DND-41 (cell line): ENCODE measurements at regions not wholly inside any gene's neighbourhood (a gene's known extent, or its start where the extent isn't known, plus 50 kb on each side); places are given as distances from the start of the nearest gene placed in this dataset.
"Not testable (repeated sequence)": the region's sequence is repeated elsewhere in the genome, so short reads cannot be mapped to it uniquely, and the experiment has no call there.

Source experiments
- ATAC-seq: fragments of 200-7000 bp; cut with Tn5 transposase; 3 replicates; pipeline ENCODE4 v1.9.1; 2021; ENCODE audit warnings: low read depth; ENCODE audit not compliant: insufficient read depth
- DNase-seq: peaks from one replicate; pipeline ENCODE4 v3.0.0-alpha.2; 2020
- H2AFZ ChIP-seq: 2 replicates; pipeline ENCODE4 v1.6.0; 2012; ENCODE audit warnings: low read depth, low read length
- H3K27ac ChIP-seq: 2 replicates; pipeline ENCODE4 v1.5.1; 2012; ENCODE audit warnings: low read length, inconsistent platforms
- H3K27me3 ChIP-seq: fragments of 200-600 bp; sonication (generic); 2 replicates; pipeline ENCODE4 v1.6.0; 2012; ENCODE audit warnings: low read length, mild to moderate bottlenecking, inconsistent platforms; ENCODE audit not compliant: insufficient read depth, poor library complexity
- H3K36me3 ChIP-seq: 2 replicates; pipeline ENCODE4 v1.5.1; 2012; ENCODE audit warnings: low read length, inconsistent platforms; ENCODE audit not compliant: insufficient read depth
- H3K4me1 ChIP-seq: 2 replicates; pipeline ENCODE4 v1.5.1; 2012; ENCODE audit warnings: mild to moderate bottlenecking, low read length; ENCODE audit not compliant: insufficient read depth
- H3K4me2 ChIP-seq: 2 replicates; pipeline ENCODE4 v1.6.0; 2012; ENCODE audit warnings: mild to moderate bottlenecking, moderate library complexity, low read length, inconsistent platforms; ENCODE audit not compliant: insufficient read depth
- H3K4me3 ChIP-seq, 2 experiments: fragments of 200-600 bp in 1 of 2; shearing (Covaris generic) in 1 of 2; 2 replicates each; pipeline ENCODE4 v1.5.1; 2012 to 2016; ENCODE audit warnings: inconsistent platforms in 2 of 2, low read length in 2 of 2, mild to moderate bottlenecking in 2 of 2, low read depth in 1 of 2, moderate library complexity in 1 of 2
- H3K79me2 ChIP-seq: 2 replicates; pipeline ENCODE4 v1.6.0; 2012; ENCODE audit warnings: low read length, inconsistent platforms; ENCODE audit not compliant: insufficient read depth
- H3K9ac ChIP-seq: 2 replicates; pipeline ENCODE4 v1.6.0; 2012; ENCODE audit warnings: low read depth, mild to moderate bottlenecking, inconsistent platforms, low read length, moderate library complexity
- H3K9me3 ChIP-seq: 2 replicates; pipeline ENCODE4 v1.5.1; 2012; ENCODE audit warnings: low read length, moderate library complexity, mild to moderate bottlenecking, inconsistent platforms; ENCODE audit not compliant: insufficient read depth, severe bottlenecking
- H4K20me1 ChIP-seq: 2 replicates; pipeline ENCODE4 v1.6.0; 2012; ENCODE audit warnings: low read length; ENCODE audit not compliant: insufficient read depth
- EZH2 ChIP-seq: IDR thresholded peaks from 3 replicates; pipeline ENCODE4 v1.6.1; 2012; ENCODE audit warnings: borderline replicate concordance, low read depth, mild to moderate bottlenecking, moderate library complexity, low read length, inconsistent platforms; ENCODE audit not compliant: severe bottlenecking
- TF ChIP-seq, protein P1 (sequence below): IDR thresholded peaks from 2 replicates; pipeline ENCODE4 v1.5.1; 2012; ENCODE audit warnings: borderline replicate concordance, low read length, moderate library complexity, mild to moderate bottlenecking; ENCODE audit not compliant: poor library complexity, severe bottlenecking; ENCODE audit errors: extremely low read depth

DNA sequence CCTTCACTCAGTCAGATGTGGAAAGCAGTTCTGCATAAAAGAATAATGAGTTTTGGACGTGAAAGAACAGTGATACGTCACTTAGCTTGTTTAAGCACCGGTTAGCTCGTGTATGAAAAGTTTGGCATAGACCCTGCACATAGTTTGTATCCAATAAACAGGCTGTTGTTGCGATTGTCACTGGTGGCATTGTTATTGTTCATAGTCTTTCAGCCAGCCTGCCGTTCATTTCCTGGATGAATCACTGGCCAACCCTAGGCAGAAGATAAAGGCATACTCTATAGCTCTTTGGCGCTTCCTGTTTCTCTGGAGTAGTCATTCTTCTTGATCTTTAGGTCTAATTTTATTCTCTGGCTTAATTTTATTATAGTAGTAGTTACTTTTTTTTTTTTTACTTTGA lies 57.8 kb upstream of the ANKRD30A start:
- no peak for ATAC-seq
- Histone ChIP-seq H3K4me1 (no peaks in the 10 kb centered on the region), H3K9me3 (no peaks in the 10 kb centered on the region)

DNA sequence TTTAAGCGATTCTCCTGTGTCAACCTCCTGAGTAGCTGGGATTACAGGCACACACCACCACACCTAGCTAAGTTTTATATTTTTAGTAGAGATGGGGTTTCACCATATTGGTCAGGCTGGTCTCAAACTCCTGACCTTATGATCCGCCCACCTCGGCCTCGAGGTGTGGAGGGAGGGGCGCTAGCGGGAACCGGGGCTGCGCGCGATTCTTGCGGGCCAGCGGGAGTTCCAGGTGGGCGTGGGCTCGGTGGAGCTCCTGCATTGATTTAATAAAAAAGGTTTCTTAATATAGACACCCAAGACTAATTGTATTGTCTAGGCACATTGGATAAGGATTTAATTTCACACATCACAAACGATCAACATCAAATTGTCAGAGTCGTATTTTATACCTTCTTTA lies 63.1 kb upstream of the ANKRD30A start:
- not testable (repeated sequence) for H3K27ac ChIP-seq, H3K9me3 ChIP-seq, H3K9ac ChIP-seq, H3K4me3 ChIP-seq, H3K36me3 ChIP-seq, H2AFZ ChIP-seq, H3K79me2 ChIP-seq, H3K27me3 ChIP-seq, DNase-seq, H3K4me1 ChIP-seq, ATAC-seq, H4K20me1 ChIP-seq, H3K4me2 ChIP-seq

More for the DNA sequence above, 57.8 kb upstream of the ANKRD30A start:
- DNase-seq, result no peak
- no peak overlapping the region for H3K4me2 ChIP-seq
- no peak overlapping the region for H3K4me3 ChIP-seq
- H2AFZ ChIP-seq, result no peak overlapping the region
- no peaks in the 10 kb centered on the region for H3K36me3 ChIP-seq
- H4K20me1 ChIP-seq, result no peaks in the 10 kb centered on the region
- TF ChIP-seq EZH2, result no peak
- no peaks in the 10 kb centered on the region for H3K27me3 ChIP-seq
- H3K79me2 ChIP-seq, result no peaks in the 10 kb centered on the region
- no peak overlapping the region for H3K27ac ChIP-seq
- H3K9ac ChIP-seq, result no peak overlapping the region

DNA sequence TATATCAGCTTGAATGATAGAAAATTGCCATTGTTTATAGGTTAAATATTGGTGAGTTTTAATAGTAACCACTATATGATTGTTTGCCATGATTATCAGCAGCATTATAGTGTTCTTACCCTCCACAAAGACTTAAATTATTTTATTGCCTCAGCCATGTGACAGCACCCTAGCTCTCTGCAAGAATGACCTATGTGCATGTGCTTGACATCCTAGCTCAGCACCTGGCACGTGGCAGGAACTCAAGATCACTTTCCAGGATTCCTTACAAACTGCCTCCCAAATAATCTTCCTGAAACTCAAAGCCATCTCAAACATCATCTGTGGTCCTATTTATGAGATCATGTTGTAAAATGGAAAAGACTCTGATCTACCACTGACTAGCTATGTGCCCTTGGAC lies 68.1 kb upstream of the ANKRD30A start:
- H3K27me3 ChIP-seq, result no peaks in the 10 kb centered on the region
- no peak overlapping the region for H3K27ac ChIP-seq
- no peaks in the 10 kb centered on the region for H3K36me3 ChIP-seq
- no peaks in the 10 kb centered on the region for H4K20me1 ChIP-seq
- no peak overlapping the region for H2AFZ ChIP-seq
- ATAC-seq (no peak), DNase-seq (no peak)
- H3K9me3 ChIP-seq, result no peaks in the 10 kb centered on the region
- no peak overlapping the region for H3K4me3 ChIP-seq
- H3K79me2 ChIP-seq, result no peaks in the 10 kb centered on the region
- no peak for TF ChIP-seq EZH2
- TF ChIP-seq, protein P1, sequence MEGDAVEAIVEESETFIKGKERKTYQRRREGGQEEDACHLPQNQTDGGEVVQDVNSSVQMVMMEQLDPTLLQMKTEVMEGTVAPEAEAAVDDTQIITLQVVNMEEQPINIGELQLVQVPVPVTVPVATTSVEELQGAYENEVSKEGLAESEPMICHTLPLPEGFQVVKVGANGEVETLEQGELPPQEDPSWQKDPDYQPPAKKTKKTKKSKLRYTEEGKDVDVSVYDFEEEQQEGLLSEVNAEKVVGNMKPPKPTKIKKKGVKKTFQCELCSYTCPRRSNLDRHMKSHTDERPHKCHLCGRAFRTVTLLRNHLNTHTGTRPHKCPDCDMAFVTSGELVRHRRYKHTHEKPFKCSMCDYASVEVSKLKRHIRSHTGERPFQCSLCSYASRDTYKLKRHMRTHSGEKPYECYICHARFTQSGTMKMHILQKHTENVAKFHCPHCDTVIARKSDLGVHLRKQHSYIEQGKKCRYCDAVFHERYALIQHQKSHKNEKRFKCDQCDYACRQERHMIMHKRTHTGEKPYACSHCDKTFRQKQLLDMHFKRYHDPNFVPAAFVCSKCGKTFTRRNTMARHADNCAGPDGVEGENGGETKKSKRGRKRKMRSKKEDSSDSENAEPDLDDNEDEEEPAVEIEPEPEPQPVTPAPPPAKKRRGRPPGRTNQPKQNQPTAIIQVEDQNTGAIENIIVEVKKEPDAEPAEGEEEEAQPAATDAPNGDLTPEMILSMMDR, result no peak
- H3K9ac ChIP-seq, result no peak overlapping the region
- H3K4me2 ChIP-seq, result no peak overlapping the region
- no peaks in the 10 kb centered on the region for H3K4me1 ChIP-seq

DNA sequence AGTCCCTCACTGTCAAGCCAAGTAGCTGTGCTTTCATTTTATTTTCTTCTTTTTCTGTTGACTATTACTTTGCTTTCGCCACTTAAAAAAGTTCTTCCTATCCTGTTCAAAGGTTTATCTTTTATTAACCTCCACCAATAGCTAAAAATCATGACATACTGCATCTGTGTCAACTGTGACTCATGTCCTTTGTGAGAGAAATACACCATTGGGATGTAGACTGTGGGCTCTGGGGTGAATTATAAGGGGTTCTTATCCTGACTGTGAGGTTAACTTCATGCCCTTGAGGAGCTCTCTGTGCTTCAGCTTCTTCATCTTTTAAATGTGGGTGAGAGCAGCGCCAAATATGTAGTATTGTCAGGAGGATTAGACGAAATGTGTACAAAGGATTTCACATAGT lies 71.9 kb upstream of the ANKRD30A start:
- Histone ChIP-seq H3K9ac (no peak overlapping the region), H3K27me3 (no peaks in the 10 kb centered on the region), H3K4me2 (no peak overlapping the region), H3K4me3 (no peak overlapping the region), H3K4me1 (no peaks in the 10 kb centered on the region), H3K9me3 (peaks cover 5% of the 10 kb centered on the region), H3K79me2 (no peaks in the 10 kb centered on the region), H4K20me1 (no peaks in the 10 kb centered on the region), H3K36me3 (no peaks in the 10 kb centered on the region), H3K27ac (no peak overlapping the region), H2AFZ (no peak overlapping the region)
- no peak for DNase-seq
- no peak for TF ChIP-seq EZH2
- TF ChIP-seq, protein P1, result no peak
- ATAC-seq, result no peak

DNA sequence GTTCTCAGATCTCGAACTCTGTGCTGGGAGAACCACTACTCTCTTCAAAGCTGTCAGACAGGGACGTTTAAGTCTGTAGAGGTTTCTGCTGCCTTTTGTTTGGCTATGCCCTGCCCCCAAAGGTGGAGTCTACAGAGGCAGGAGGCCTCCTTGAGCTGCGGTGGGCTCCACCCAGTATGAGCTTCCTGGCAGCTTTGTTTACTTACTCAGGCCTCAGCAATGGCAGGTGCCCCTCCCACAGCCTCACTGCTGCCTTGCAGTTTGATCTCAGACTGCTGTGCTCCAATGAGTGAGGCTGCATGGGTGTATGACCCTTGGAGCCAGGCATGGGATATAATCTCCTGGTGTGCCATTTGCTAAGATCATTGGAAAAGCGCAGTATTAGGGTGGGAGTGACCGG lies 75.4 kb upstream of the ANKRD30A start:
- H3K4me2 ChIP-seq, H3K4me1 ChIP-seq, H3K27ac ChIP-seq, H3K4me3 ChIP-seq, H3K9ac ChIP-seq, H3K9me3 ChIP-seq, H3K27me3 ChIP-seq, H2AFZ ChIP-seq, H3K79me2 ChIP-seq, DNase-seq, ATAC-seq, H3K36me3 ChIP-seq, H4K20me1 ChIP-seq: not testable (repeated sequence)

DNA sequence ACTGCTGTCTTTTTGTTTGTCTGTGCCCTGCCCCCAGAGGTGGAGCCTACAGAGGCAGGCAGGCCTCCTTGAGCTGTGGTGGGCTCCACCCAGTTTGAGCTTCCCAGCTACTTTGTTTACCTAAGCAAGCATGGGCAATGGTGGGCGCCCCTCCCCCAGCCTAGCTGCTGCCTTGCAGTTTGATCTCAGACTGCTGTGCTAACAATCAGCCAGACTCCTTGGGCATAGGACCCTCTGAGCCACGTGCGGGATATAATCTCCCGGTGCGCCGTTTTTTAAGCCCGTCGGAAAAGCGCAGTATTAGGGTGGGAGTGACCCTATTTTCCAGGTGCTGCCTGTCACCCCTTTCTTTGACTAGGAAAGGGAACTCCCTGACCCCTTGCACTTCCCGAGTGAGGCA lies 81.1 kb upstream of the ANKRD30A start:
- ATAC-seq, H3K9ac ChIP-seq, H3K79me2 ChIP-seq, H3K27me3 ChIP-seq, DNase-seq, H4K20me1 ChIP-seq, H3K27ac ChIP-seq, H2AFZ ChIP-seq, H3K4me2 ChIP-seq, H3K4me1 ChIP-seq, H3K36me3 ChIP-seq, H3K9me3 ChIP-seq, H3K4me3 ChIP-seq: not testable (repeated sequence)
